ENCODE measurements at regions not wholly inside any gene's neighbourhood (a gene's known extent, or its start where the extent isn't known, plus 50 kb on each side); places are given as distances from the start of the nearest gene placed in this dataset.
A peak's percentile ranks its signal among the peaks of the same experiment; 100 is the strongest.

DNA sequence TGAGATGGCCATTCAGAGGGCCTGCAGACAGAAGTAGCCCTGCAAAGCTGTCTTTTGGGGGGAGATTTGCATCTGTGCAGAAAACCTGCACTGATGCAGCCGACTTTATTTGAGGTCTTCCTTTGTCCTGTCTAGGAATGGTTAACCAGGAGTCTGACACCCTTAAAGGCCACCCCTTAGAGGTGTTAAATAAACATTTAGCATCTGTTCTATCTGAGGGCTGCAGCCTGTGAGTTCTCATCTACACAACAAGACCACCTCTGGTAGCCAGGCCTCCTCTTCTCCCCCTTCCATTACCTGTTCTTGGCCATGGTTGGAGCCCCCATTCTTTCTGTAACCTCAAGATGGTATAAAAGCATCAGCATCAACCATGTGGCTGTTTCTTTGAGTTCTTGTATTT lies 214.4 kb upstream of the HS6ST1 start:
- Histone ChIP-seq H3K4me3 (ENCODE audit: low read length) (no peak overlapping the region), H3K27me3 (ENCODE audit: insufficient read depth, low read length) (no peaks in the 10 kb centered on the region), H3K4me1 (ENCODE audit: insufficient read depth, low read length) (peaks cover 14% of the 10 kb centered on the region; the same call in 1 of the 2 replicates), H3K27ac (ENCODE audit: low read length) (no peak overlapping the region), H3K9me3 (ENCODE audit: insufficient read depth, low read depth, low read length) (no peaks in the 10 kb centered on the region), H3K36me3 (ENCODE audit: insufficient read depth, low read depth, low read length) (no peaks in the 10 kb centered on the region), H3K9ac (ENCODE audit: low read depth, low read length) (no peak overlapping the region)

GRCh38 chr2:128534688-128535392 lies 216.2 kb upstream of the HS6ST1 start:
- no peak overlapping the region for H3K4me3 ChIP-seq (ENCODE audit: low read length)
- no peaks in the 10 kb centered on the region for H3K27me3 ChIP-seq (ENCODE audit: insufficient read depth, low read length)
- H3K9ac ChIP-seq (ENCODE audit: low read depth, low read length) = no peak overlapping the region
- H3K9me3 ChIP-seq (ENCODE audit: insufficient read depth, low read depth, low read length) = no peaks in the 10 kb centered on the region
- H3K27ac ChIP-seq (ENCODE audit: low read length) = no peak overlapping the region
- H3K4me1 ChIP-seq (ENCODE audit: insufficient read depth, low read length) = peaks cover 16% of the 10 kb centered on the region; the same call in 1 of the 2 replicates
- H3K36me3 ChIP-seq (ENCODE audit: insufficient read depth, low read depth, low read length) = no peaks in the 10 kb centered on the region

- Histone ChIP-seq H3K4me3 (ENCODE audit: low read length) (no peak overlapping the region), H3K4me1 (ENCODE audit: insufficient read depth, low read length) (peaks cover 16% of the 10 kb centered on the region; the same call in 1 of the 2 replicates), H3K27ac (ENCODE audit: low read length) (no peak overlapping the region)
Measured at GRCh38 chr2:128535953-128536352, 217.3 kb upstream of the HS6ST1 start.

GRCh38 chr2:128536925-128537620 lies 218.4 kb upstream of the HS6ST1 start:
- no peaks in the 10 kb centered on the region for H3K27me3 ChIP-seq (ENCODE audit: insufficient read depth, low read length)
- peaks cover 16% of the 10 kb centered on the region; the same call in 1 of the 2 replicates for H3K4me1 ChIP-seq (ENCODE audit: insufficient read depth, low read length)
- peak overlapping the region; percentile 38; the same call in 1 of the 2 replicates for H3K9ac ChIP-seq (ENCODE audit: low read depth, low read length)
- H3K36me3 ChIP-seq (ENCODE audit: insufficient read depth, low read depth, low read length) = no peaks in the 10 kb centered on the region
- no peak overlapping the region for H3K27ac ChIP-seq (ENCODE audit: low read length)
- H3K4me3 ChIP-seq (ENCODE audit: low read length) = no peak overlapping the region; the same call in 1 of the 2 replicates
- no peaks in the 10 kb centered on the region for H3K9me3 ChIP-seq (ENCODE audit: insufficient read depth, low read depth, low read length)

More at GRCh38 chr2:128535953-128536352, 217.3 kb upstream of the HS6ST1 start:
- Histone ChIP-seq H3K27me3 (ENCODE audit: insufficient read depth, low read length) (no peaks in the 10 kb centered on the region), H3K9ac (ENCODE audit: low read depth, low read length) (no peak overlapping the region), H3K36me3 (ENCODE audit: insufficient read depth, low read depth, low read length) (no peaks in the 10 kb centered on the region), H3K9me3 (ENCODE audit: insufficient read depth, low read depth, low read length) (no peaks in the 10 kb centered on the region)

DNA sequence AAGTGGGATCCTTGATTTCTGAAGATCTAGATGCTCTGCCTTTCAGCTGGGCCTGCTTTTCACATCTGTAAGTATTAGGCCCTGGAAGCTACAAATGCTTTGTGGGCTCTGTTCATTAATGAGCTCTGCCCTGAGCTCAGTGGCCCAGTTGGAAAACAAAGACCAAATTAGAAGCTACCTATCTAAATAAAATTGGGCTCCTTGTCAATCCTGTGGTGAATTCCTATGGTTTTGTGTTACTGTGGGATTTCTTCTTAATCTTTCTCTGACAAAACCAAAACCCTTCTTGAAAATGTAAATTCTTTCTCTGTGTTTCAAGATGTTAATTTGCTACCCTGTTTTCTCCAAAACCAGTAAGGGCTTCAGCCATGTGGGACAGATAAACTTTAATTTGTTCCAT lies 219.0 kb upstream of the HS6ST1 start:
- peak overlapping the region; percentile 38; the same call in 1 of the 2 replicates for H3K9ac ChIP-seq (ENCODE audit: low read depth, low read length)
- no peak overlapping the region for H3K27ac ChIP-seq (ENCODE audit: low read length)
- no peak overlapping the region; the same call in 1 of the 2 replicates for H3K4me3 ChIP-seq (ENCODE audit: low read length)
- no peaks in the 10 kb centered on the region for H3K9me3 ChIP-seq (ENCODE audit: insufficient read depth, low read depth, low read length)
- H3K27me3 ChIP-seq (ENCODE audit: insufficient read depth, low read length) = no peaks in the 10 kb centered on the region
- H3K36me3 ChIP-seq (ENCODE audit: insufficient read depth, low read depth, low read length) = no peaks in the 10 kb centered on the region
- H3K4me1 ChIP-seq (ENCODE audit: insufficient read depth, low read length) = peaks cover 16% of the 10 kb centered on the region; the same call in 1 of the 2 replicates

DNA sequence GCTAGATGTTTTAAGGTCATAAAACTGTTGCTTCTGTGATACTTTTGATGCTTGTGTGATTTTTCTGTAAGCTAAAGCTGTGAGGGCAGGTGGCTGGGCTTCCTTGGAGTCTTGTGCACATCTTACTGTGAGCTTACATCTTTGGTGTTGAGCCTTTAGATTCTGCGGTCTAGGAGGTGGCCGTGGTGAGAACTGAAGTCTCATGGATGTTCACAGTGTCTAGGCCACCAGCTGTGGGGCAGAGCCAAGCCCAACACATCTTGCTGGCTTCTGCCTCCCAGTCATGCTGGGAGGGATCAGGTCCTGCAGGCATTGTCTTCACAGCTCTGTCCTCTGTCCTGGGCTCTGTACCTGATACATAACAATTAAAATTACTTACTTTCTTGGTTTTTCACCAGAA lies 219.7 kb upstream of the HS6ST1 start:
- Histone ChIP-seq H3K36me3 (ENCODE audit: insufficient read depth, low read depth, low read length) (no peaks in the 10 kb centered on the region), H3K4me1 (ENCODE audit: insufficient read depth, low read length) (peaks cover 16% of the 10 kb centered on the region; the same call in 1 of the 2 replicates), H3K27ac (ENCODE audit: low read length) (no peak overlapping the region), H3K9me3 (ENCODE audit: insufficient read depth, low read depth, low read length) (no peaks in the 10 kb centered on the region), H3K27me3 (ENCODE audit: insufficient read depth, low read length) (no peaks in the 10 kb centered on the region), H3K9ac (ENCODE audit: low read depth, low read length) (no peak overlapping the region), H3K4me3 (ENCODE audit: low read length) (no peak overlapping the region)

GRCh38 chr2:128540670-128541069 lies 222.0 kb upstream of the HS6ST1 start:
- Histone ChIP-seq H3K36me3 (ENCODE audit: insufficient read depth, low read depth, low read length) (no peaks in the 10 kb centered on the region), H3K4me1 (ENCODE audit: insufficient read depth, low read length) (peaks cover 16% of the 10 kb centered on the region; the same call in 1 of the 2 replicates), H3K27ac (ENCODE audit: low read length) (no peak overlapping the region), H3K4me3 (ENCODE audit: low read length) (no peak overlapping the region), H3K9me3 (ENCODE audit: insufficient read depth, low read depth, low read length) (no peaks in the 10 kb centered on the region), H3K9ac (ENCODE audit: low read depth, low read length) (no peak overlapping the region), H3K27me3 (ENCODE audit: insufficient read depth, low read length) (no peaks in the 10 kb centered on the region)

DNA sequence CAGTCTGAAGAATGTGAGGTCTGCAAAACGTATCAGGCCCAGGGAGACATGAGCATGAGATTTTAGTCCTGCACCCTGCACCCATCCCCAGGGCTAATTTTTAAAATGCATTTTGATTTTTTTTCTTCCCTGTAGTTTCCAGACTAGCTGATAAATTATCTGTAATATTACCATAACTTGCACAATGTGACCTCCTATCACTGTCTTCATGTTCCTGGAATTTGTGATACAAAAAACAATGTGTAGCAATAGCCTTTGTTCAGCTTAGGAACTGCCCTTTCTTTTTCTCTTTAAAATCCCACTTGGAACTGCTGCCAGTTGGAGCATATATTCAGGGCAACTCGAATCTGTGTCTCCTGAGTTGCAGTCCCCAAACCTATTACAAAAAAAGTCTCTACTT lies 222.8 kb upstream of the HS6ST1 start:
- no peaks in the 10 kb centered on the region for H3K36me3 ChIP-seq (ENCODE audit: insufficient read depth, low read depth, low read length)
- no peaks in the 10 kb centered on the region for H3K9me3 ChIP-seq (ENCODE audit: insufficient read depth, low read depth, low read length)
- no peak overlapping the region for H3K4me3 ChIP-seq (ENCODE audit: low read length)
- no peaks in the 10 kb centered on the region for H3K27me3 ChIP-seq (ENCODE audit: insufficient read depth, low read length)
- peaks cover 16% of the 10 kb centered on the region; the same call in 1 of the 2 replicates for H3K4me1 ChIP-seq (ENCODE audit: insufficient read depth, low read length)
- H3K9ac ChIP-seq (ENCODE audit: low read depth, low read length) = no peak overlapping the region
- H3K27ac ChIP-seq (ENCODE audit: low read length) = no peak overlapping the region

DNA sequence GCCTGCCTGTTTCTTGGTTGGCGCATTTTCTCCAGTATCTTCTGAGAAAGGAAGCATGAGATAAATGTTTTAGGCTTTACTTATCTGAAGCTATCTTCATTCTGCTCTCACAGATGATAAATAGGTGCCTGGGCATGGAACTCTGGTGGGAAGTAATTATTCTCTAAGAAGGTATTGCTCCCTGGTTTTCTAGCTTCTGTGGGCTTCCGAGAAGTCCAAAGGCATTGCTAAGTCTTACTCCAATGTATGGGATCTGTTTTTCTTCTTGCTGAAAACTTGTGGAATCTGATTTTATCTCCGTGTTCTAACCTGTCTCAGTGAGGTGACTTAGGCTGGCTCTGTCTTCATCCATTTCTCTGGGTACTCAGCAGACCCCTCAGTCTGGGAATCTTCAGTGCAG lies 224.4 kb upstream of the HS6ST1 start:
- no peak overlapping the region for H3K9ac ChIP-seq (ENCODE audit: low read depth, low read length)
- peaks cover 3% of the 10 kb centered on the region; the same call in 1 of the 2 replicates for H3K4me1 ChIP-seq (ENCODE audit: insufficient read depth, low read length)
- H3K27ac ChIP-seq (ENCODE audit: low read length) = no peak overlapping the region
- no peaks in the 10 kb centered on the region for H3K9me3 ChIP-seq (ENCODE audit: insufficient read depth, low read depth, low read length)
- H3K4me3 ChIP-seq (ENCODE audit: low read length) = no peak overlapping the region
- no peaks in the 10 kb centered on the region for H3K36me3 ChIP-seq (ENCODE audit: insufficient read depth, low read depth, low read length)
- no peaks in the 10 kb centered on the region for H3K27me3 ChIP-seq (ENCODE audit: insufficient read depth, low read length)

DNA sequence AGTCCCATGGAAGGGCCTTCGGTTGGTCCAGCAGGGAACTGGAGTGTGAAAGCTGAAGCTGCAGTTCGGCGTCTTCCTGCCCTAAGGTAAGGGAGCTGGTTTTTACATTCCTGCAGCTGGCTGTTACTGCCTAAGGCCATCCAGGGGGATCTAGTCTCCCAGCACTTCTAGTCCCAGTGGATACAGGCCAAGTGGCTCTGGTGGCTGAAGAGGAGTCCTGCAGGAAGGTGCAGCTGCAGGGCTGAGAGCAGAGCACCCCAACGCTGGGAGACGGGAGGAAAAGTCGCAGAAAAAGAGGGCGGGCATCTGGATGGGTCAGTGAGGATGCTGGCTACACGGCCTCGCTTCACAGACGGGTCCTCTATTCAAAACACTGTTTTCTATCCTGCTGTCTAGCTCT lies 225.0 kb upstream of the HS6ST1 start:
- no peak overlapping the region for H3K27ac ChIP-seq (ENCODE audit: low read length)
- no peak overlapping the region for H3K9ac ChIP-seq (ENCODE audit: low read depth, low read length)
- no peaks in the 10 kb centered on the region for H3K4me1 ChIP-seq (ENCODE audit: insufficient read depth, low read length)
- no peaks in the 10 kb centered on the region for H3K36me3 ChIP-seq (ENCODE audit: insufficient read depth, low read depth, low read length)
- H3K27me3 ChIP-seq (ENCODE audit: insufficient read depth, low read length) = no peaks in the 10 kb centered on the region
- no peaks in the 10 kb centered on the region for H3K9me3 ChIP-seq (ENCODE audit: insufficient read depth, low read depth, low read length)
- no peak overlapping the region for H3K4me3 ChIP-seq (ENCODE audit: low read length)

DNA sequence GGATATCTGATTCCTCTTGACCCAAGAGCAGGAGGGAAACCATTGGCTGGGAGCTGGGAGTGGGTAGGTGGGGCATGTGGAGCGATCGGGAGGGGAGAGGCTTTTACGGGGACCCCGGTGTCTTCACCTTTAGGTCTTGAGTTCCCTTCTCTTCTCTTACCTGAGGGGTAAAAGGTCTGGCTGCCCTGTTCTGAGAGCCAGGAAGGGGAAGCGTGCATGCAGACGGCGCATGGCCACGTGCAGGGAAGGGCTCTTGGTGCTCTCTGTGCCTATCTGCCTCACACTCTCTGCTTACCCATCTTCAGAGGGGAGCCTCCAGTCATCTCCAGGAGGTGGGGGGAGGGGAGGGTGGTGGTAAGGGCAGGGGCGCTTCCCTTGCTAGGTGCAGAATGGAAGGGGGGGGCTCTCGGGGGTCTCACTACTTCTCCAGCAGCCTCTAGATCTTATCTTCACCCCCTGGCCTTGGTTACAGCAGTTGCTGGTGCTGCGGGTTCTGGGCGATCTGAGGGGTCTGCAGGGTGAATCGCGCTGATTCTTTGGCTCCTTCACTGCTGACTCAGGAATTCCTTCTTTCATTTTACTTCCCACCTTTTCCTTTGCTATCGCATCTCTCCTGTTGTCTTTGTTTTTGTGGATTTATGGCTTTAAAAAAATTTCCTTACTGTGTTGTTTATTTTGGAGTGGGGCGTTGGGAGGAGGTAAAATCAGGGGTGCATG lies 225.8 kb upstream of the HS6ST1 start:
- H3K4me1 ChIP-seq (ENCODE audit: insufficient read depth, low read length) = no peaks in the 10 kb centered on the region
- no peaks in the 10 kb centered on the region for H3K9me3 ChIP-seq (ENCODE audit: insufficient read depth, low read depth, low read length)
- H3K27ac ChIP-seq (ENCODE audit: low read length) = no peak overlapping the region
- no peak overlapping the region for H3K9ac ChIP-seq (ENCODE audit: low read depth, low read length)
- H3K36me3 ChIP-seq (ENCODE audit: insufficient read depth, low read depth, low read length) = no peaks in the 10 kb centered on the region
- H3K4me3 ChIP-seq (ENCODE audit: low read length) = no peak overlapping the region
- no peaks in the 10 kb centered on the region for H3K27me3 ChIP-seq (ENCODE audit: insufficient read depth, low read length)
